ENCODE measurements at regions not wholly inside any gene's neighbourhood (a gene's known extent, or its start where the extent isn't known, plus 50 kb on each side); places are given as distances from the start of the nearest gene placed in this dataset.
"Not testable (repeated sequence)": the region's sequence is repeated elsewhere in the genome, so short reads cannot be mapped to it uniquely, and the experiment has no call there.

GRCh38 chr1:56097713-56098112, 481.6 kb downstream of the PLPP3 start:
- DNase-seq (ENCODE audit: extremely low spot score, unreplicated experiment) = no peak
- peaks cover 13% of the 10 kb centered on the region for H3K9me3 Mint-ChIP-seq
- peaks cover 5% of the 10 kb centered on the region for H3K27me3 Mint-ChIP-seq
- H3K27ac Mint-ChIP-seq = no peak overlapping the region
- no peak overlapping the region for H3K4me3 Mint-ChIP-seq
- no peak for TF ChIP-seq CTCF (conservative IDR thresholded peaks at IDR 0.05)
- peaks cover 13% of the 10 kb centered on the region for H3K4me1 Mint-ChIP-seq (ENCODE audit: unreplicated experiment)
- no peaks in the 10 kb centered on the region for H3K36me3 Mint-ChIP-seq

GRCh38 chr1:56095696-56096665, 483.4 kb downstream of the PLPP3 start:
- peaks cover 9% of the 10 kb centered on the region for H3K9me3 Mint-ChIP-seq
- H3K4me3 Mint-ChIP-seq = no peak overlapping the region
- no peak overlapping the region for H3K27ac Mint-ChIP-seq
- peaks cover 5% of the 10 kb centered on the region for H3K27me3 Mint-ChIP-seq
- TF ChIP-seq CTCF (conservative IDR thresholded peaks at IDR 0.05) = no peak
- H3K4me1 Mint-ChIP-seq (ENCODE audit: unreplicated experiment) = peaks cover 13% of the 10 kb centered on the region
- H3K36me3 Mint-ChIP-seq = no peaks in the 10 kb centered on the region
- DNase-seq (ENCODE audit: extremely low spot score, unreplicated experiment) = no peak

GRCh38 chr1:56094168-56094567, 485.2 kb downstream of the PLPP3 start:
- H3K4me1 Mint-ChIP-seq (ENCODE audit: unreplicated experiment) = peaks cover 13% of the 10 kb centered on the region
- peaks cover 5% of the 10 kb centered on the region for H3K27me3 Mint-ChIP-seq
- no peak for DNase-seq (ENCODE audit: extremely low spot score, unreplicated experiment)
- no peaks in the 10 kb centered on the region for H3K36me3 Mint-ChIP-seq
- no peak overlapping the region for H3K27ac Mint-ChIP-seq
- H3K9me3 Mint-ChIP-seq = peaks cover 5% of the 10 kb centered on the region
- H3K4me3 Mint-ChIP-seq = no peak overlapping the region
- TF ChIP-seq CTCF (conservative IDR thresholded peaks at IDR 0.05) = no peak

GRCh38 chr1:56092684-56093570, 486.4 kb downstream of the PLPP3 start:
- peaks cover 5% of the 10 kb centered on the region for H3K4me1 Mint-ChIP-seq (ENCODE audit: unreplicated experiment)
- TF ChIP-seq CTCF (conservative IDR thresholded peaks at IDR 0.05) = no peak
- peaks cover 3% of the 10 kb centered on the region for H3K36me3 Mint-ChIP-seq

GRCh38 chr1:56089826-56090225, 489.5 kb downstream of the PLPP3 start:
- DNase-seq (ENCODE audit: extremely low spot score, unreplicated experiment); H3K36me3 Mint-ChIP-seq; H3K4me3 Mint-ChIP-seq; H3K27ac Mint-ChIP-seq; H3K4me1 Mint-ChIP-seq (ENCODE audit: unreplicated experiment); H3K27me3 Mint-ChIP-seq: not testable (repeated sequence)
- H3K9me3 Mint-ChIP-seq = peaks cover 14% of the 10 kb centered on the region

More at GRCh38 chr1:56092684-56093570, 486.4 kb downstream of the PLPP3 start:
- H3K9me3 Mint-ChIP-seq = peaks cover 15% of the 10 kb centered on the region
- peaks cover 5% of the 10 kb centered on the region for H3K27me3 Mint-ChIP-seq
- no peak for DNase-seq (ENCODE audit: extremely low spot score, unreplicated experiment)
- no peak overlapping the region for H3K4me3 Mint-ChIP-seq
- no peak overlapping the region for H3K27ac Mint-ChIP-seq
